ENCODE measurements at regions not wholly inside any gene's neighbourhood (a gene's known extent, or its start where the extent isn't known, plus 50 kb on each side); places are given as distances from the start of the nearest gene placed in this dataset.

- TF ChIP-seq ZBTB11 (tag by site-specific recombination; conservative IDR thresholded peaks at IDR 0.05; ENCODE audit: low read depth), result no peak
- no peak for TF ChIP-seq PBX3 (CRISPR knock-in tag; IDR thresholded peaks at IDR 0.05)
- no peak for TF ChIP-seq ZBTB26 (tag by site-specific recombination; optimal IDR thresholded peaks at IDR 0.05)
- no peak for TF ChIP-seq CTCF (tag by site-specific recombination; IDR thresholded peaks at IDR 0.05)
- TF ChIP-seq ZBTB21 (tag by site-specific recombination; IDR thresholded peaks at IDR 0.05), result no peak
These were observed 105.9 kb upstream of the PIAS1 start for GRCh38 chr15:67948215-67948614.

Measured in HEK293 (cell line).